HCT116 (cell line): ENCODE measurements at regions not wholly inside any gene's neighbourhood (a gene's known extent, or its start where the extent isn't known, plus 50 kb on each side); places are given as distances from the start of the nearest gene placed in this dataset.

Experiments
- ATAC-seq: fragments of 200-7000 bp; cut with Tn5 transposase; 2 replicates; pipeline ENCODE4 v1.9.1; 2020; ENCODE audit warnings: mild to moderate bottlenecking, moderate library complexity
- BruUV-seq: library from RNA; stranded (reverse); fragments of 400-500 nt; replicated peaks from 2 replicates; lab custom pipeline; 2021; lab: Mats Ljungman, UMichigan
- CTCF ChIA-PET: fragments of 300-600 bp; sonication (Branson Sonifier 250); formaldehyde crosslinking; loops from one replicate; lab custom pipeline; 2021; ENCODE audit warnings: antibody characterized with exemption; lab: Charles Lee
- POLR2A ChIA-PET: fragments of 300-600, 350-600 bp; sonication (Branson Sonifier 250); formaldehyde crosslinking; loops from one replicate; lab custom pipeline; 2021; ENCODE audit warnings: antibody characterized with exemption; lab: Charles Lee
- RAD21 ChIA-PET, 2 experiments: fragments of 300-600 bp; sonication (Branson Sonifier 250); formaldehyde crosslinking; loops; one replicate each; lab custom pipeline; 2023; ENCODE audit warnings: low total read pairs in 2 of 2; ENCODE audit not compliant: uncharacterized antibody in 2 of 2, unreplicated experiment in 2 of 2, low non-redundant PET in 1 of 2; lab: Charles Lee
- DNase-seq: peaks from one replicate; pipeline ENCODE4 v3.0.0-alpha.2; 2010; ENCODE audit warnings: low read depth, low spot score
- H2AFZ ChIP-seq: fragments of 200-600 bp; shearing (Covaris generic), sonication (generic); 2 replicates; pipeline ENCODE4 v1.6.1; 2017; ENCODE audit warnings: low read depth, mixed run types, mixed read lengths, antibody characterized with exemption, low read length; ENCODE audit not compliant: poor library complexity, severe bottlenecking
- H3K27ac ChIP-seq: 2 replicates; pipeline ENCODE4 v1.5.1; 2012; ENCODE audit warnings: low read depth, low read length
- H3K27me3 ChIP-seq: fragments of 200-600 bp; sonication (generic); 2 replicates; pipeline ENCODE4 v1.6.1; 2016; ENCODE audit warnings: mixed run types, low read length, mixed read lengths; ENCODE audit not compliant: insufficient read depth
- H3K36me3 ChIP-seq, 2 experiments: fragments of 200-500 bp in 1 of 2; fragments of 200-600 bp in 1 of 2; sonication (Bioruptor generic) in 1 of 2; sonication (generic) in 1 of 2; 2 replicates each; pipeline versions ENCODE4 v1.5.1 to v1.6.1; 2014 to 2016; ENCODE audit warnings: low read length in 2 of 2, inconsistent platforms in 1 of 2, mixed read lengths in 1 of 2, mixed run types in 1 of 2; ENCODE audit not compliant: insufficient read depth in 2 of 2, control insufficient read depth in 1 of 2
- H3K4me1 ChIP-seq, 2 experiments: fragments of 200-600 bp in 1 of 2; sonication (generic) in 1 of 2; 2 replicates each; pipeline versions ENCODE4 v1.5.1 to v1.6.1; 2012 to 2017; ENCODE audit warnings: low read length in 2 of 2, inconsistent platforms in 1 of 2, mild to moderate bottlenecking in 1 of 2, mixed read lengths in 1 of 2, mixed run types in 1 of 2, moderate library complexity in 1 of 2; ENCODE audit not compliant: insufficient read depth in 2 of 2, control insufficient read depth in 1 of 2
- H3K4me2 ChIP-seq: fragments of 200-600 bp; sonication (generic); 2 replicates; pipeline ENCODE4 v1.6.1; 2017; ENCODE audit warnings: mixed run types, low read length, mixed read lengths
- H3K4me3 ChIP-seq, 2 experiments: fragments of 200-600 bp in 1 of 2; sonication (generic) in 1 of 2; replicated peaks in 1 of 2; 2 replicates each; pipeline ENCODE4 v1.5.1; 2011 to 2016; ENCODE audit warnings: low read length in 2 of 2, control low read depth in 1 of 2, low read depth in 1 of 2, mild to moderate bottlenecking in 1 of 2, mixed read lengths in 1 of 2, mixed run types in 1 of 2
- H3K79me2 ChIP-seq: fragments of 200-600 bp; sonication (generic); 2 replicates; pipeline ENCODE4 v1.6.1; 2017; ENCODE audit warnings: mild to moderate bottlenecking, mixed run types, low read length, moderate library complexity, mixed read lengths; ENCODE audit not compliant: insufficient read depth
- H3K9ac ChIP-seq: fragments of 200-600 bp; sonication (generic); 2 replicates; pipeline ENCODE4 v1.6.1; 2016; ENCODE audit warnings: low read length, mixed read lengths
- H3K9me2 ChIP-seq: fragments of 200-600 bp; sonication (generic), shearing (Covaris generic); 2 replicates; pipeline ENCODE4 v1.6.1; 2017; ENCODE audit warnings: mixed run types, mild to moderate bottlenecking, moderate library complexity; ENCODE audit not compliant: insufficient read depth
- H3K9me3 ChIP-seq, 2 experiments: fragments of 200-500 bp in 1 of 2; fragments of 200-600 bp in 1 of 2; sonication (Bioruptor generic) in 1 of 2; sonication (generic) in 1 of 2; 2 replicates each; pipeline ENCODE4 v1.6.1; 2014 to 2017; ENCODE audit warnings: low read length in 2 of 2, mixed read lengths in 2 of 2, inconsistent platforms in 1 of 2, low read depth in 1 of 2, mild to moderate bottlenecking in 1 of 2, mixed run types in 1 of 2, moderate library complexity in 1 of 2; ENCODE audit not compliant: control insufficient read depth in 1 of 2, insufficient read depth in 1 of 2
- H4K20me1 ChIP-seq: fragments of 200-600 bp; sonication (generic), shearing (Covaris generic); 2 replicates; pipeline ENCODE4 v1.6.1; 2017; ENCODE audit warnings: mixed run types, mild to moderate bottlenecking, moderate library complexity; ENCODE audit not compliant: insufficient read depth
- CBX3 ChIP-seq: IDR thresholded peaks from 2 replicates; pipeline ENCODE4 v1.6.1; 2012; ENCODE audit warnings: low read depth
- CEBPB ChIP-seq: IDR thresholded peaks from 2 replicates; pipeline ENCODE4 v1.6.1; 2012; ENCODE audit warnings: low read depth
- EGR1 ChIP-seq: IDR thresholded peaks from 2 replicates; pipeline ENCODE4 v1.6.1; 2012; ENCODE audit warnings: low read depth
- EZH2 ChIP-seq: fragments of 200-600 bp; sonication (generic); IDR thresholded peaks from 2 replicates; pipeline ENCODE4 v1.6.1; 2017; ENCODE audit warnings: antibody characterized with exemption, mixed run types
- EZH2phosphoT487 ChIP-seq: fragments of 200-600 bp; IDR thresholded peaks from 2 replicates; pipeline ENCODE4 v1.6.1; 2018; ENCODE audit warnings: antibody characterized with exemption, borderline replicate concordance
- FOSL1 ChIP-seq: IDR thresholded peaks from 2 replicates; pipeline ENCODE4 v1.6.1; 2012; ENCODE audit warnings: low read depth
- MAX ChIP-seq: IDR thresholded peaks from 2 replicates; pipeline ENCODE4 v1.6.1; 2012
- SP1 ChIP-seq: IDR thresholded peaks from 2 replicates; pipeline ENCODE4 v1.6.1; 2012; ENCODE audit warnings: low read depth
- SRF ChIP-seq: IDR thresholded peaks from 2 replicates; pipeline ENCODE4 v1.6.1; 2012; ENCODE audit warnings: low read depth
- TCF7L2 ChIP-seq: IDR thresholded peaks from 2 replicates; pipeline ENCODE4 v1.7.0; 2011; ENCODE audit warnings: borderline replicate concordance, inconsistent platforms; ENCODE audit not compliant: insufficient read depth, insufficient read length; ENCODE audit errors: extremely low read depth
- ZFX ChIP-seq: fragments of 450-650 bp; IDR thresholded peaks from 2 replicates; pipeline ENCODE4 v1.6.1; 2017
- intact Hi-C: fragments of 100-400 bp; cut with micrococcal nuclease; formaldehyde crosslinking; loops from 2 replicates; pipeline ENCODE4 v1.10.0; 2022
- TF ChIP-seq, protein P1 (sequence below): IDR thresholded peaks from 2 replicates; pipeline ENCODE4 v1.6.1; 2012
- TF ChIP-seq, protein P2 (sequence below), 3 experiments: fragments of 200-600 bp in 1 of 3; sonication (generic) in 1 of 3; IDR thresholded peaks in 2 of 3; conservative IDR thresholded peaks in 1 of 3; 2 replicates each; pipeline ENCODE4 v1.5.1; 2012 to 2017; ENCODE audit warnings: low read depth in 2 of 3, low read length in 2 of 3, antibody characterized with exemption in 1 of 3, borderline replicate concordance in 1 of 3, control low read depth in 1 of 3, mild to moderate bottlenecking in 1 of 3, mixed read lengths in 1 of 3, mixed run types in 1 of 3, moderate library complexity in 1 of 3; ENCODE audit not compliant: insufficient read depth in 1 of 3

GRCh38 chr1:187648091-187648490 is 819.3 kb downstream of the PLA2G4A start:
- CTCF ChIA-PET, result no interaction called here
- RAD21 ChIA-PET, result no interaction called here
- H3K27me3 ChIP-seq, result no peaks in the 10 kb centered on the region
- no peak for DNase-seq
- no peak overlapping the region for H2AFZ ChIP-seq
- no peak overlapping the region for H3K27ac ChIP-seq
- no peak overlapping the region for H3K9ac ChIP-seq
- ATAC-seq, result no peak
- intact Hi-C loops, result no loop called here
- H3K4me3 ChIP-seq, result no peak overlapping the region
- H3K79me2 ChIP-seq, result no peaks in the 10 kb centered on the region
- H3K4me1 ChIP-seq, result no peaks in the 10 kb centered on the region
- BruUV-seq, result no TSS peak
- no peaks in the 10 kb centered on the region for H3K9me3 ChIP-seq
- no peaks in the 10 kb centered on the region for H4K20me1 ChIP-seq
- no peaks in the 10 kb centered on the region for H3K36me3 ChIP-seq
- POLR2A ChIA-PET, result no interaction called here
- no peaks in the 10 kb centered on the region for H3K9me2 ChIP-seq
- TF ChIP-seq, protein P1, sequence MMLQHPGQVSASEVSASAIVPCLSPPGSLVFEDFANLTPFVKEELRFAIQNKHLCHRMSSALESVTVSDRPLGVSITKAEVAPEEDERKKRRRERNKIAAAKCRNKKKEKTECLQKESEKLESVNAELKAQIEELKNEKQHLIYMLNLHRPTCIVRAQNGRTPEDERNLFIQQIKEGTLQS, result no peak
- TF ChIP-seq SP1, result no peak
- no peak for TF ChIP-seq CEBPB
- no peak for TF ChIP-seq EZH2phosphoT487
- TF ChIP-seq FOSL1, result no peak
- H3K4me2 ChIP-seq, result no peak overlapping the region

DNA sequence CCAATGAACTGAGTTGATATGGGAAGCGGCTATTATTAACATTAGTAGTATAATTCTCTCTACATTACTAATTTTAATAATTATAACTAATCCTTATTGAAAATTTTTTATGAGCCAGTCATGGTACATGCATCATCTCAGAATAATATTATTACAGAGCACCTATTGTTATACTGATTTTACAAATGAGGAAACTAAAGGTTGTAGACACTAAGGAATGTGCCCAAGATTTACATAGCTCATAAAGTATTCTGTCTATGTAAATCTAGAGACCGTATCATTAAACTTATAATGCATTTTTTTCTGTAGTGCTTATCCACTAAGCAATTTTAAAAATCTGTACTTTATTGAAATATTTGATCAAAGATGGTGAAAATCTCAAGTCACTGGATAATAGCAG is 825.9 kb downstream of the PLA2G4A start:
- no peak overlapping the region for H3K9ac ChIP-seq
- H3K36me3 ChIP-seq, result no peaks in the 10 kb centered on the region
- H3K27ac ChIP-seq, result no peak overlapping the region
- no peaks in the 10 kb centered on the region for H4K20me1 ChIP-seq
- no peaks in the 10 kb centered on the region for H3K27me3 ChIP-seq
- no peak overlapping the region for H3K4me3 ChIP-seq
- H3K4me1 ChIP-seq, result peaks cover 0 to 5% of the 10 kb centered on the region in 2 experiments; a peak in 1 of 4 replicates
- no TSS peak for BruUV-seq
- RAD21 ChIA-PET, result no interaction called here
- no peak overlapping the region for H2AFZ ChIP-seq
- no peak overlapping the region for H3K4me2 ChIP-seq
- DNase-seq (no peak), ATAC-seq (no peak)
- CTCF ChIA-PET, result no interaction called here
- no peaks in the 10 kb centered on the region for H3K9me3 ChIP-seq
- intact Hi-C loops, result no loop called here
- TF ChIP-seq EZH2phosphoT487 (no peak), TCF7L2 (no peak), EZH2 (no peak), SRF (no peak), CBX3 (no peak), EGR1 (no peak), MAX (no peak), ZFX (no peak), FOSL1 (no peak)
- TF ChIP-seq, protein P2, sequence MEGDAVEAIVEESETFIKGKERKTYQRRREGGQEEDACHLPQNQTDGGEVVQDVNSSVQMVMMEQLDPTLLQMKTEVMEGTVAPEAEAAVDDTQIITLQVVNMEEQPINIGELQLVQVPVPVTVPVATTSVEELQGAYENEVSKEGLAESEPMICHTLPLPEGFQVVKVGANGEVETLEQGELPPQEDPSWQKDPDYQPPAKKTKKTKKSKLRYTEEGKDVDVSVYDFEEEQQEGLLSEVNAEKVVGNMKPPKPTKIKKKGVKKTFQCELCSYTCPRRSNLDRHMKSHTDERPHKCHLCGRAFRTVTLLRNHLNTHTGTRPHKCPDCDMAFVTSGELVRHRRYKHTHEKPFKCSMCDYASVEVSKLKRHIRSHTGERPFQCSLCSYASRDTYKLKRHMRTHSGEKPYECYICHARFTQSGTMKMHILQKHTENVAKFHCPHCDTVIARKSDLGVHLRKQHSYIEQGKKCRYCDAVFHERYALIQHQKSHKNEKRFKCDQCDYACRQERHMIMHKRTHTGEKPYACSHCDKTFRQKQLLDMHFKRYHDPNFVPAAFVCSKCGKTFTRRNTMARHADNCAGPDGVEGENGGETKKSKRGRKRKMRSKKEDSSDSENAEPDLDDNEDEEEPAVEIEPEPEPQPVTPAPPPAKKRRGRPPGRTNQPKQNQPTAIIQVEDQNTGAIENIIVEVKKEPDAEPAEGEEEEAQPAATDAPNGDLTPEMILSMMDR (IDR thresholded peaks at IDR 0.05 in 2 of 3, conservative IDR thresholded peaks at IDR 0.05 in 1 of 3; ENCODE audit: borderline replicate concordance in 1 of 3, insufficient read depth in 1 of 3, low read depth in 2 of 3, low read length in 2 of 3), result no peak
- no peaks in the 10 kb centered on the region for H3K9me2 ChIP-seq
- POLR2A ChIA-PET, result no interaction called here
- no peaks in the 10 kb centered on the region for H3K79me2 ChIP-seq
